GM23338 (cell line): ENCODE measurements at regions not wholly inside any gene's neighbourhood (a gene's known extent, or its start where the extent isn't known, plus 50 kb on each side); places are given as distances from the start of the nearest gene placed in this dataset.

Source experiments
- CREB1 ChIP-seq: fragments of 250-450 bp; sonication (Bioruptor Pico); IDR thresholded peaks from 2 replicates; pipeline ENCODE4 v1.5.0; 2020; ENCODE audit warnings: low read depth, mild to moderate bottlenecking, moderate library complexity
- CTCF ChIP-seq, 2 experiments: fragments of 200-600 bp in 1 of 2; sonication (generic) in 1 of 2; conservative IDR thresholded peaks; 2 replicates each; pipeline versions ENCODE4 v1.5.1 to v1.6.1; 2016 to 2017; ENCODE audit warnings: antibody characterized with exemption in 2 of 2, low read depth in 2 of 2, mild to moderate bottlenecking in 2 of 2, moderate library complexity in 1 of 2
- ETS1 ChIP-seq: IDR thresholded peaks from 2 replicates; pipeline ENCODE4 v1.6.1; 2016; ENCODE audit warnings: antibody characterized with exemption
- EZH2 ChIP-seq: fragments of 200-600 bp; sonication (generic); IDR thresholded peaks from one replicate; pipeline ENCODE4 v1.8.0; 2017; ENCODE audit warnings: antibody characterized with exemption, mild to moderate bottlenecking, low read depth; ENCODE audit not compliant: unreplicated experiment
- EZH2phosphoT487 ChIP-seq: fragments of 200-600 bp; sonication (generic); IDR thresholded peaks from one replicate; pipeline ENCODE4 v1.8.1; 2018; ENCODE audit warnings: antibody characterized with exemption; ENCODE audit not compliant: unreplicated experiment
- JUNB ChIP-seq: IDR thresholded peaks from one replicate; pipeline ENCODE4 v1.6.1; 2016; ENCODE audit warnings: antibody characterized with exemption; ENCODE audit not compliant: unreplicated experiment
- NANOG ChIP-seq: IDR thresholded peaks from 2 replicates; pipeline ENCODE4 v1.6.1; 2016; ENCODE audit warnings: antibody characterized with exemption, borderline replicate concordance
- POLR2AphosphoS5 ChIP-seq: IDR thresholded peaks from 2 replicates; pipeline ENCODE4 v1.6.1; 2016; ENCODE audit warnings: antibody characterized with exemption, low read depth
- REST ChIP-seq: IDR thresholded peaks from one replicate; pipeline ENCODE4 v1.6.1; 2018; ENCODE audit warnings: antibody characterized with exemption; ENCODE audit not compliant: unreplicated experiment
- STAT1 ChIP-seq: IDR thresholded peaks from one replicate; pipeline ENCODE4 v1.6.1; 2016; ENCODE audit warnings: antibody characterized with exemption; ENCODE audit not compliant: unreplicated experiment
- ZNF114 ChIP-seq: fragments of 250-450 bp; sonication (Bioruptor Pico); IDR thresholded peaks from 2 replicates; pipeline ENCODE4 v1.5.0; 2020; ENCODE audit warnings: mild to moderate bottlenecking, moderate library complexity
- ZNF331 ChIP-seq: fragments of 250-450 bp; sonication (Bioruptor Pico); IDR thresholded peaks from 2 replicates; pipeline ENCODE4 v1.5.0; 2020; ENCODE audit warnings: low read depth, mild to moderate bottlenecking, moderate library complexity
- ZNF462 ChIP-seq: fragments of 250-450 bp; sonication (Bioruptor Pico); IDR thresholded peaks from 2 replicates; pipeline ENCODE4 v1.5.0; 2020; ENCODE audit warnings: mild to moderate bottlenecking, moderate library complexity

- TF ChIP-seq CTCF (conservative IDR thresholded peaks at IDR 0.05; ENCODE audit: low read depth in 2 of 2) (no peak), POLR2AphosphoS5 (no peak), EZH2phosphoT487 (no peak), JUNB (no peak), EZH2 (no peak), CREB1 (CRISPR knock-in tag) (no peak), ZNF462 (CRISPR knock-in tag) (no peak), REST (no peak), ZNF331 (CRISPR knock-in tag) (no peak), ETS1 (no peak), NANOG (no peak), ZNF114 (CRISPR knock-in tag) (no peak), STAT1 (no peak)
These were observed 127.5 kb upstream of the GK2 start for GRCh38 chr4:79535516-79535915.
